SW480 (cell line): ENCODE measurements at regions not wholly inside any gene's neighbourhood (a gene's known extent, or its start where the extent isn't known, plus 50 kb on each side); places are given as distances from the start of the nearest gene placed in this dataset.

Experiments
- DNase-seq: peaks from one replicate; pipeline ENCODE4 v3.0.0-alpha.2; 2016; ENCODE audit warnings: low spot score

DNA sequence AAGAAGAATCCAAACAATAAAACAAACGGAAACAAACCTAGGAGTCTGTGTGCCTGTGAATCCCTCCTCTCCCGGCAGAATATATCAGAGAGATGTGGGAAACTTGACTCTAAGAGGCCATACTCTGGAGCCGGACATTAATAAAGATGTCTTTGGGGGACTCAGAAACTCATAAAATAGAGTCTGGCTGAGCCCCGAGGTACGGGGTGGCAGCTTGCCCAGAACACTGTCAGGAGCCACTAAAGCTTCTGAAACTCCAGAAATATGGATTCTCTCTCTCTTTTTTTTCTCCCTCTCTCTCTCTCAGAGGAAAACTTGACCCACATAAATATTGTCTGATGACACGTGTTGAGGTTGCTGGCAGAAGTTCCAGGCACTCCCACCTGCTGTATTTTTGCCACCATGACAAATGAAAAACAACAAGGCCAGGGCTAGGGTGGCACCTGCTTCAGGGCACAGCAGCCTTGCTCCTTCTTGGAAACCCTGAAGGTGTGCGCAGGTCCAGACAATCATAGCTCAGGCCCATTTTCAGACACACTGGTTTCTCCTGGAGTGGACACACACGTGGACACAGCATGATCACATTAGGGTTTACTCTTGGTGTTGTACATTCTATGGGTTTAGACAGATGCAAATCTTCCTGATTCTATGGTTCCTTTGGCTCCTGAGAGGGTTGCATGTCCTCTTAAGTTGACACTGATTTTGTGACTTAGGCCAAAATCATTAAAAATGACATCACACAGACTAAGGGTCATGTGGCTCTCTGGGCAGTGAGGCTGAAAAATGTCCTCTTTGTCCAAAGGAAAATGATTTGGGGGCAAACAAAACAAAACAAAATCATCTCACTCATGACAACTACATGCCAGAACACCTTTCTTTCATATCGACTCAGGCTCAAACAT is 282.6 kb upstream of the IRX3 start:
- DNase-seq, result no peak

DNA sequence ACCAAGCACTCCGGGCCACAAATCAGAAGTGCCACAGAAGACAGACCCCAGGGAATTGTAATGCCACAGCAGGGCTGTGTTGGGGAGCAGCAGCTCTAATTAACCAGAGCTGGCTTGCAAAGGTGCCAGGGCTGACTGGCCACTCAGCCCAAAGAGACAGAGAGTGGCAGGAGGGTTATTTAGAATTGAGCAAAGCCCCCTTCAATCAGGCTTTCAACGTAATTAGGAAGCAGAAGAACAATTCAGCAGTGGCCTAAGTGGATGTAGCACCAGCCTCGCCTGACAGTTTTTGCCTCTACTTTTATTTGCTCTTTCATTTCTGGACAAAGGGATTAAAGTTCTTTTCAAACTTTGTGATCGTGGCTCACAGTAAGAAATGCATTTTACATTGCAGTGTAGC is 278.3 kb upstream of the IRX3 start:
- DNase-seq, result no peak

DNA sequence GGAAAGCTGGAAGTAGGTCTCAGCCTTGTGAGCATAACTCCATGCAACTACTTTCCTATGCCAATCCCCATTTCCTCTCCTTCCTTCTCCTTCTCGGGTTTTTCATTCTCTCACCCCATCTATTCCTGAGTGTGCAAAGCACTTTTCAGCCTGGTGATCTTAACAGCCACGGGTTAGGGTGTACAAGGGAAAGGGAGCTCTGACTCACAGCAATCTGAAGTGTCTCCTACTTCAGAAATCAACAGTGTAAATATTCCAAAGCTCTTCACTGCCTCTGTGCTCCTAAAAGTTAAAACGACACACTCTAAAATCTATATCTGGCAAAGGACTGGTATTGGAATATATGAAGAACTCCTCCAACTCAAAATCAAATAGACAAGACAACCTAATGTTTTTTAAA is 268.0 kb upstream of the IRX3 start:
- DNase-seq, result no peak

DNA sequence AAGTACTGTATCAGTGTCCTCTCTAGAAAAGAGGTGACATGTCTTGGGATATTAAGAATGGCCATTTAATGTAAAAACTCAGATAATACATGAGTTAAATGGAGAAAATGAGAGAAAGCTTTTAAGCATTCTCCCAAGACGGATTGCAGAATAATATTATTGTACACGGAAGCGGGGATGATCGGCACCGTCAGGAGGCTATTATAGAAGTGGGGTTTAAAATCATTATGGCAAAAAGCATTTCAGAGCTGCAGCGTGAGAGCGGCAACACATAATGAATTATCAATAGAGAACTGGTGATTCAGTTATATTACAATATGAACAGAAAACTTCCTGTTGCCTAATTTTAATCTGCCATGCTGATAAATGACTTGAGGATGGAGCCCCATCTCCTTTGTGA is 261.7 kb upstream of the IRX3 start:
- no peak for DNase-seq

DNA sequence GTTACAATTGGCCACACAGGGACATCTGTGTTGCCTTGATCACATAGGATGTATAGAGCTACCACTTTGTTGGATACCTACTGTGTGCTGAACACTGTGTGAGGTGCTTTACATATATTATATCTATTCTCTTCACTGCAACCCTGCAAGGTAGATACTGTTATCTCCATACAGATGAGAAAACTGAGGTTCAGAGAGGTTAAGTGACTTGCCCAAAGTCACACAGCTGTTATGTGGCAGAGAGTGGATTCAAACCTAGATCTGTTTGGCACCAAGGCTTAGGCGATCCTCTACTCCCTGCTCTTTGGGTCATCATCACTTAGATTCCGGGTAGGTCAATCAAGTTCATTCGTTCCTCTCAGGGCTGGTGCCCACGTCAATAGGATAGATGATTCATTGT is 260.5 kb upstream of the IRX3 start:
- no peak for DNase-seq

DNA sequence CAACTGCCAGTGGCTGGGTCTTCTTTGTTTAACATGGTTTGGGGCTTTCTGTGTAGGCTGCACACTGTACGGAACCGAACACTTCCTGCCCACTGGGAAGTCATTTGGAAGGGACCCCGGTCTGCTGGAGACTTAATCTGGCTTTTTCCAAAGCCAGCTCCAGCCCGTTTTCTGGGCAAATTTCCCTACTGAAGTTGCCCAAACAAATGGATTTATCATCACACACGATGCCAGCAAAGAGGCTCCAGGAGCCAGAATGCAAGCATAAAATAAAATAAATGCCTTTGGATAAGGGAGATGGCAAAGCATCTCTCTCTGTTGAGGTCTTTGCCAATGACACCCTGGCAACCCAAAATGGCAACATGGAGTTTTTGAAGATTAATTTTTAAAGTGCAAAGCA is 259.9 kb upstream of the IRX3 start:
- no peak for DNase-seq

DNA sequence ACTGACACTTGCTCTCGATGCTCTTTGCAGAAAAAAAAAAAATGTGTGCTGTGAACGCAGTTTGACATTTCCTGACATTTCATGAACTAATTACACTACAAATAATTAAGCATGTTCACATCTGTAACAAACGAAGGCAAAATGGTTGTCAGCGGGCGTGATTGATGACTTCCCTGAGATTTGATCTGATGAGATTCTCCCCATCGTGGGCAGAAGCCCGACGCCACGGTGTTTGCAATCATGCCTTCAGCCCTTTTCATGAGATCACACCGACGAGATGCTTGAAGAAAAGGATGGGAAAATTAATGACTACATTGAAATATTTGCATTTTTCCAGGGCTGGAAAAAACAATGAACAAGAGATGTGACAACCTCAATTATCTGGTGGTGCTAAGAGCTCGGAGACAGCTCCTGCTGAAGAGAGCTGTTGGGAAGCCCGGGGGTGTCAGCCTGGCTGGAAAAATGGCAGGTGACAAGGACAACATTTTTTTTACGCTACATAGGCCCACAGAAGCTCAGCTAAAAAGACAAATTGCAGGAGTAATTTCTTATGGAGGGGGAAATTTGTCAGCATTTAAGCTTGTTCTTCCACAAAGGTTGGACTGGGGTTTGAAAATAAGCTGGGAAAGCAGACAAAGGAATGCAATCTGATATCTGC is 259.4 kb upstream of the IRX3 start:
- no peak for DNase-seq

DNA sequence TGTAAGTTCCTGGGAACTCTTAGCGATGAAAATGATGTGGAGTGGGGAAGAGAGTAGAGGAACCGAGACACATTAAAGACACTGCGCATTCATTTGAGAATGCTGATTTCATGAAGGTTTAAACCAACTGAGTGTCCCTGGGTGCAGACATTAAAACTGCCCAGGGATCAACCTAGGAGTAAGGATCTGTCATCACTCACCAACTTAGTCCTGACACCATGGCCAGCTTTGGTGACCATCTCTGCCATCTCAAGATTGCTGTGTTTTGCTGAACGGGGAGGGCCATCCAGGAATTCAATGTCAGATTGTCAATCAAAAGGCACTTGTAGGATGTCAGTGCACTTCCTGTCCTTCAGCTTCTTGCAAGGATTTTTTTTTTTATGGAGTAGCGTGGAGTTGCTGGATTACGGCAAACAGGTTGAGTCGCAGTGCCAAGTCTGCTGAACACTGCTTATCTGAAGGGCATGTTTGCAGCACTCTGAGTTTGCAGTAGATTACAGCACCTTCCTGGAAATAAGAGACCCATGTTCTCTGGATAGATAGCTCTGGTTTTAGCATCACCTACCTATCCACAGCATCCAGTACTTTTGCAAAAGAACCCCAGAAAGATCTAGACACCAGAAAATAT is 258.1 kb upstream of the IRX3 start:
- no peak for DNase-seq

DNA sequence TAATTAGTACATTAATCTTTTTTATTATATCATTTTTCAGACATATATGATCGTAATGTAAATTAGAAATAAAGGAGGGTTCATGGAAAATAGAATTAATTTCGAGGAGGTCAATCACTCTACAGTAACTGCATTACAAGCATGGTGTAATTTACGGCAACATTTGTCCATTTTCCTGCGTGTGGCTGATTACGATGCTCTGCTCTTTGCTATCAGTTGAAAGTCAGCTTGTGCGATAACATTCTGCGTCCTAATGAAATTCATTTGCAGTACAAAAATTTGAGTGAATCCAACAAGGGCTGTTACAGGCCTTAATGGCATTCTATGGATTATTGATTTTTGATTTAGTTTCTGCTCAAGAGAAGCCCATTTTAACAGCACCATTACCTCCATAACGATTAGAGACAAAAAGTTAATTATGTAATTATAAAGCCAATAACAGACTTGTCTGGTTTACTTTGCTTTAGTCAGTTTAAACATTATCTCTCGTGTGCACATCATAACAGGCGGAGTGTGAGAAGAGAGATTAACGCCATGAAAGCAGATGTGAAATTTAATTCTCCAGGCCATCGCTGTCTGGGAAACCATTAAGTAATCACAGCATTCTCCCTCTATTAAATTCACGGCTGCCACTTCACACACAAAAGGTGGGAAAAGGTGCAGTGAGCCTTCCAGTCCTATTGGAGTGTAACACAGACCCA is 256.4 kb upstream of the IRX3 start:
- no peak for DNase-seq

DNA sequence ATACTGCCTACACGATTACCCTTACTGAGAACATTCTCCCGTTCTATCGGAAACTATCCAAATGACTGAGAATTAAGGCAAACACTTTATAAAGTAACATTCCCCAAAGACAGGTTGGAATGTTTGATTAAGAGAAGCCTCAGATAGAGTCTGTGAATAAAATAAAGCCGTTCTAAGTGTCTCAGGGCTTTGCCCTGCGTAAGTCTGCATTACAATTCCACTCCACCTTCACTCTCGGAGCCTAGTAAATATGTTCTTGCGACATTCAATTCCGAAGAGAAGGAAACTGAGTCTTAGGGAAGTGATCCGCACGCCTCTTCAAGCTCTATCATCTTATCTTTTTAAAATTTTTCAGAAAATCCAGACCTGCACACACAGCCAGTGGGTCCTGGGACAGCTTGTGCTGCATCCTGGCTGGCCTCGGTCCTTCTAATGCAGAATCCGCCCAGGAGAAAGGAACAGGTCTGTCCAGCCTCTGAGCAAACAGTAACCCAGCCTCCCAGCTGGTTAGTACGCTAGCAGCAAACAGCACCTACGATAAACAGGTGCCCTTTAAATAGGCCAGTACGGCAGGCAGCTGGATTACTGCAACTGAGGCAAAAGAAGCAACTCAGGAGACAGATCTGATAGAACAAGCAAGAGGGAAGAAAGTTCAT is 254.1 kb upstream of the IRX3 start:
- no peak for DNase-seq

DNA sequence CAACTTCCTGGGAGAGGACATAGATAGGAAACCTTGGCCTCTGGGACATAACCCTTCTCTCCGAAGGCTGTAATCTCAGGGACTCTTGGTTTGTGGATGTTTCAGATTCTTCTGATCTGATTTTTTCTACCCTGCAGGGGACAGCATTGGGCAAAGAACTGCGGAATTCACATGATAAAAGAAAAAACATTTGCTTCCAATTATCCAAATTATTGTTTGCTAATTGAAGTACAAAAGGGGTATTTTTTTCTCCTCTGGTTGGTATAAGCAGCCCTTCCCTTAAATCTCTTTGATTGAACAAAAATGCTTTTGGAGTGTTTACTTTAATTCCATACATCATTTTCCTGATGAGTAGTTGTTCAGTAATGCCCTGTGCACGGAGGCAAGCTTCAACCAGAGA is 251.7 kb upstream of the IRX3 start:
- DNase-seq, result no peak

DNA sequence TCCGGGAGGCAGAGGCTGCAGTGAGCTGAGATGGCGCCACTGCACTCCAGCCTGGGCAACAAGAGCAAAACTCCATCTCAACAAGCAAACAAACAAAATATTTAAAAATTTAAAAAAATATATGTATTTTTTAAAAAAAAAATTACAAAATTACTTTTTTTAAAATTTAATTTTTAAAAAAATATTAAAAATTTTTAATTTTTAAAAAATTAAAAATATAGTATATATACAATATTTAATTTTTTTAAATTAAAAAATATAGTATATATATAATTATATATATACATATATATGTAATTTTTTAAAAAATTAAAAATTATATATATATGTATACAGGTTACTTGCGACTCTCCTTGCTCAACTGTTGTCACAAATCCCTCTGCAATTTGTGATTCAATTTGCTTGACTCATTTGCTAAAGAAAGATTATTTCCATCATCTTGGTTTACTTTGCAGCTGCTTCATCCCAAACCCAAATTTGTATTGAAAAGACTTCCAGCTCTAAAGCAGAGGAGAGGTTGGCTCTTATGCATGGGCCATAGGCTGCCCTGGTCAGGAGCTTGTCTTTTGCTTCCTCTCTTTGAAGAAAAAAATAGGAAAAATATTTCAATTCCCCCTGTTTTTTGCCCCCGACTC is 247.4 kb upstream of the IRX3 start:
- DNase-seq, result no peak

DNA sequence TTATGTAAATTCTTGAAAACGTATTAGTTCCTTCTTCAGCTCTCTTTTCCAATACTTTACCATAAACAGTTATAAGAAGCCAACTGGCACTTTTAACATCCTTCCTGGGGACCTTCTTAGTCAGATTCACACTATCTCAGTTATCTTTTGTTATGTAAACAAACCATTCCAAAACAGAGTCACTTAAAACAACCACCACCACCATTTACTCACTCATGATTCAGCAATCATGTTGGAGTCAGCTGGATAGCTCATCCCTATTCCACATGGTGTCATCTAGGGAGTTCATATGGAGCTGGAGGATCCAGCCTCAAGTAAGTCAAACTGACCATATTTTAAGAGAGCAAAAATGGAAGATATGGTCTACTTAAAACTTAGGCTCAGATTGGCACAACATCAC is 240.3 kb upstream of the IRX3 start:
- DNase-seq, result no peak

DNA sequence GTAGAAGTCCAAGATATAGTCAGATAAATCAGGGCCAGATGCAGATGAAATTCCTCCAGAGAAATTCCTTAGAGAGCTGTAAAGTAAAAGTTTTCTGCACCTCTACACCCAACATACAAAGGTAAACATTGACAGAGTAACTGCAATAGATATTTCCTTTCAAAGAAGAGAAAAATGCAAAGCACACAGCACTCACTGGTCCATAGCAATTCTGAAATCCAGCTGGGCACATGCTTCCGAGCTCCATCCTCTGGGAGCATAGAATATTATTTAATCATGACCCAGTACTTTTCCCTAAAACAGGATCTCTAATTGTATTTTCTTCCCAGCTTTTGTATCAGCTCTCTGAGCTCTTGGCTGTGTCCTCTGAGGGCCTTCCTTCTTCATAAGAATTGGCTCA is 239.5 kb upstream of the IRX3 start:
- DNase-seq, result no peak

DNA sequence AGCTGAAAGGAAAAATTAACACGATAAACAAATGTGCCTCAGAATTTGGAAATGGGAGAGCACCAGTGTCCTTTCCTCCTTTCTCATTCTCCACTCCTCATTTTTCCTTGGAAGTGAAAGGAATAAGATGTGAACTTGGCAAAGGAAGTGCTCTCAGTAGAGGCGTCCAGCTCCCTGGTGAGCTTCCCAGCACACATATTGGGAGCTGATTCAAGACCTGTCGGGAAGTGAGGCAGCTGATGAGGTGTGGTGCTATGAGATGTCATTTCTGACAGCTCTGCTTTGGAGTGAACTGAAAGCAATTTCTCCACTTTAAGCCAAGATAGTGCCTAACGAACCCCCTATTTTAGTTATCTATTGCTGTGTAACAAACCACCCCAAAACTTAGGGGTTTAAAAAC is 238.5 kb upstream of the IRX3 start:
- no peak for DNase-seq

DNA sequence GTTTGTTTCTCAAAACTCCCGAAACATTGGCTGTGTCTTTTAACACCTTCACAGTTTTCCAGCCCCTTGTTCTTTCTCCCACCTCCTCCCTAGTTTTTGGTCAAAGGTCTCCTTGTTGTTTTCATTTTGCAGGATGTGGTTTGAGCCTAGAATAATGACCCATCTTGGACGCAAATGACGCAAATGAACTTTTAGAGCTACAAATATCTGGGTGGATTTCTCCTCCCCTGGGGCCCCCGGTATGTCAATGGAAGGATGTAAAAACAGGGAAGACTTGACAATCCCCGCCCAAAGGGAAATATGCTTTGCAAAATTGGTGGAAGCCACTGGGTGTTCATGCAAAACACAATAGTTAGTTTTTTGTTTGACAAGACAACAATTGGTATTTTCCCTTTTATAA is 236.0 kb upstream of the IRX3 start:
- no peak for DNase-seq

DNA sequence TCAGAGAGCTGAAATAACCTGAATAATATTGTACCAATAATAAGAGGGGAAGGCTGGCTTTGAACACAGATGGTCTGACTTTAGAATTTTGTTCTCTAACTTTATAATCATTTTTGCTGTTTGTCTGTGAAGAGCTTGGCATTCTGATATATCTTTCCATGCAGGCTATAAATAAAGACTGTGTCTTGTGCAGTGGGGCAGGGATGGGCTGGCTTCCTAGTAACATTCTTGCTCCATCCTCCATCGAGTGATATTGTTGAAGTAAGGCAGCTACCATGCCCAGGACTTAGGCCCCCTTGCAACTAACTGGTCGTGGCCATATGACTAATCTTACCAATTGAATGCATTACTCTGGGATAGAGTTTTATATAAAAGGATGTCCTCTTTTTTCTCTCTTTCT is 234.7 kb upstream of the IRX3 start:
- DNase-seq, result no peak

DNA sequence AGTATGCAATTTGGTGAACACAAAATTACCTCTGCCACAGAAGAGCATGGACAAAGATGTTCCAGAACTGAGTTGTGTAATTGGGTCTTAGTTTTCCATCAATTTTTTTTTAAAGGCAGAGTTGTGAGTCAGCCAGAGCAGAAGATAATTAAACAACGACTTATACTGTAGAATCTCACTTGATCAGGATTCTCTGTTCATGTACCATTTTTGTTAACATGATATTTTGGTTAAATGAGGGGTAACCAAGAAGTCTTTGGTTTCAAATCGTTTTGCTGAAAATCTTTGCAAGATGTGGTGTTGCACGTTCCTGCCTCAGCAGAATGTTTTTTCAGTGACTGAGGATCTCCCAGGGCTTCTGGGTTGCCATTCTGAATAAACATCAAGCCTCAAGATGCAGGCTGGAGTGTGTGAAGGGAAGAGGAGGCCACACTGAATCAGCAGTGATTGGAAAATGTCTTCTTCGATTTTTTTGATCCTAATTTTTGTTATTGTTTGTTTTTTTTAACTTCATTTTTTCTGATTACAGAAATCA is 232.6 kb upstream of the IRX3 start:
- DNase-seq, result no peak

DNA sequence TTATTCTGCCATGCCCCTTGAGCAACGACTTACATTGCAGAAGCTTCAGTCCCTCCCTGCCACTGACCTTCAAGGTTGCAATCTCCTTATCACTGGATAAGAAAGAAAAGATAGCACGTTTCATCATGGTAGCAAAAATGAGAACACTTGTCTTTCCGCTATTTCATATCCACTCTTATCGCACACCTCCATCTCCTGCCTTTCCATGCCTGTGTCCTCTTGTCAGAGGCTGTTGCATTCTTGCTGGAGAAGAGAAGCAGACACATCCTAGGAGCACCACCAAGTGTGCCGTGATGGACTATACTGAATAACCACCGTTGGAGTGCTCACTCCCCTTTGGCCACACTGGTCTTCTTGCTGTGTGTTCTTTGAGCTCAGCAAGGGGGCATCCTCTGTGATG is 230.6 kb upstream of the IRX3 start:
- no peak for DNase-seq

DNA sequence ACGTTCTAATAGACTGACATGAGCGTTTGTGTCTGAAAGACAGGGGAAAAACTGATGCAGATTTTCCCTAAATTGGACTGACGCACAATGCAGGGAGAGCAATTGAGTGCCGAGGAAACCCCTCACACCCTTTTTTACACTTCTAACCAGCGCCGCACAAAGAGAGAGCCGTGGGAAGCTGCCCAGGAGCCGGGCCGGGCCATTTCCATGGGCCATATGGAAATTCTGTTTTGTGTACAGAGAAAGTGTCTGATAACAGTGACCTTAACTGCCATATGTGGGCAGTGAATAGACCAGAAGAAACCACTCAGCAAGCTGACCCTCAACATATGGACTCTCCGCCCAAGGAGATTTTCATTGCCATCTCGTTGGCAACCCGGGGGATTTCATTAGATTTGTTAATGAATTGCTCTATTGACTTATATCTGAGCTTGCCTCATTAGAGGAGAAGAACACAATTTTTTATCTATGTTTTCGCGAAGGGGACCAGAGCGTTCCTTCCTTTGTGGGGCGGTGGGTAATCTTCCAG is 225.9 kb upstream of the IRX3 start:
- no peak for DNase-seq

DNA sequence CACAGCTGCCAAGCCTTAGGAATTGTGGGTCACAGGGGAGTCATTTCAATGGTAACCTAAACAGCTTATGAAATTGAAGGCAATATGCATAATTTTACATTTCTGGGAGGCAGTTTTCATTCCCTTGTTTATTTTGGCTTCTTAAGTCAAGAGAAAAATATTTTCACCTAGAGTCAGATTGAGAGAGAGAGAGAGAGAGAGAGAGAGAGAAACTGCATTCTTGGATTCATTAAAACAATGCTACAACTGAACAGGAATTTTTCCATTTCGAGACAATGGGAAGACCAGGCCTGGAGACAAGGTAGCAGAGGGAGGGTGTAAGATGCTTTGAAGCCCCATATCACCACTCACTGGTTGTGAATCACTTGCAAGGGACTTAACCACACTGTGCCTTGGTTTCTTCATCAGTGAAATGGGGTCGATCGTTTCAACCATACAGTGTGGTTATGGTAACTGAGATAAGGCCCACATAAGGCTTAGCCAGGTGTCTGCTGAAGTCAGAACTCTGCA is 224.7 kb upstream of the IRX3 start:
- no peak for DNase-seq
